Hematopoietic multipotent progenitor cell treated with erythropoietin and hydrocortisone succinate and interleukin-3 and kit ligand, for 8 days (in vitro differentiated cells): ENCODE measurements at regions not wholly inside any gene's neighbourhood (a gene's known extent, or its start where the extent isn't known, plus 50 kb on each side); places are given as distances from the start of the nearest gene placed in this dataset.

ENCODE experiments used
- DNase-seq: peaks from one replicate; pipeline ENCODE4 v3.0.0-alpha.2; 2015

DNA sequence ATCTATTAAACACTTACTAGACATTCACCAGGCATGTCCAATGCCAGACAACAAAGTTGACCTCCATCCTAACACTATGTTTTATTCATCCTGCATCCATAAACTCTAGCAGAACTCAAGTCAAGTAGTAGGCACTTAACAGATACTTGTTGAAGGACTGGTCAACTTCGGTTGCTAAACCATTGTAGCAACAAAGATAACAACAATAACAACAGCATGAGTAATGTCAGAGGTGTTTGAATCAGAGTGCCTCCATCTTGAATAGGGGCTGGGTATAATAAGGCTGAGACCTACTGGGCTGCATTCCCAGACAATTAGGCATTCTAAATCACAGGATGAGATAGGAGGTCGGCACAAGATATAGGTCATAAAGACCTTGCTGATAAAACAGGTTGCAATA, 180.5 kb upstream of the ZNF462 start:
- DNase-seq, result no peak

GRCh38 chr9:106683454-106683853, 179.5 kb upstream of the ZNF462 start:
- DNase-seq, result no peak

GRCh38 chr9:106684940-106685695, 177.8 kb upstream of the ZNF462 start:
- no peak for DNase-seq

DNA sequence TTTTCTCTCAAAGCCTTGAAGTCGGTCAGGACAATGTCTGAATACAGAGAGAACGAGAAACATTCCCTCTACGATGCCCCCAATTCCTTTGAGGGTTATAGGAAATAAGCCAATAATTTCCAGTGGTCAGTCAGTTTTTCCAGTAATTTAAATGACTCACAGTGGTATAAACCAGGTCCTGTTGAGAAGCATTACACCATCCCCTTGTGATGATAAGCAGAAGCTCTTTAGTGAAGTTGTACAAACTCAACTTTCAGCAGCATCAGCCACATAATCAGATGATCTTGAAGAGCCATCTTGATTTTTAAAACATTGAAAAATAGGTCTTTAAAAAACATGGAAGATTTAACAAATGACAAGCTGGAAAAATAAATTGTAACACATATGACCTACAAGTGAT, 173.9 kb upstream of the ZNF462 start:
- DNase-seq, result no peak

DNA sequence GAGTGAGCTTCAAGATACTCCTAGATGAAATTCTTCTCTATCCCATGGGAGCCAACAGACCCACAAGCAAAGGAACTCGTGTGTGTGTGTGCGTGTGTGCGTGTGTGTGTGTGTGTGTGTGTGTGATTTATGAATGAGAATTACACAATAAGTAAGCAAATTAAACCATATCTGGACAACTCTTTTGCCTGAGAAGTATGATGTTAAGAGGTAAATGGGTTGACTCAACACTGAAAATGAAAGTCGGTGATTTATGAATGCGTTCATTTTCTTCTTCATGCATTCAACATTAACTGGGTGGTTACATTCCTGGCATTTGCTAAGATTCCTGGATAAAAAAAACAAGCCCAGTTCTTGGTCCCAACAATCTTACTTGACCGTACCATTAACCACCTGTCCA, 171.3 kb upstream of the ZNF462 start:
- DNase-seq, result no peak

GRCh38 chr9:106693558-106693957, 169.4 kb upstream of the ZNF462 start:
- no peak for DNase-seq

DNA sequence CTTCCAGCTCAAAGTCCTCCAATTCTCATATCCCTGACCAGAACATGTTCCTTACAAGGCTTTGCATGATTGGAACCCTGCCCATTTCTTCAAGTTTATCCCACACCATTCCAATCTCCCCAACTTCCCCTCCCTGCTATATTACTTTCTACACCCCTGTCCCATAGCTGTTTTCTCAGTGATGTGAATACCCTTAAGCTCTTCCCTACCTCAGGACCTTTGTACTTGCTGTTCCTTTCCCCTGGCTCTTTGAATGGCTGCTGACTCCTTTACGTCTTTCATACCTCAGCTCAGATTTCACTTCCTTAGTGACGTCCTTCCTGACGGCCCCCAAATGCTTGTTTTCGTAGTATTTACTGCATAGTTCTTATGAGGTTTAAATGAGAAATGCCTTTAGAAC, 166.2 kb upstream of the ZNF462 start:
- no peak for DNase-seq

DNA sequence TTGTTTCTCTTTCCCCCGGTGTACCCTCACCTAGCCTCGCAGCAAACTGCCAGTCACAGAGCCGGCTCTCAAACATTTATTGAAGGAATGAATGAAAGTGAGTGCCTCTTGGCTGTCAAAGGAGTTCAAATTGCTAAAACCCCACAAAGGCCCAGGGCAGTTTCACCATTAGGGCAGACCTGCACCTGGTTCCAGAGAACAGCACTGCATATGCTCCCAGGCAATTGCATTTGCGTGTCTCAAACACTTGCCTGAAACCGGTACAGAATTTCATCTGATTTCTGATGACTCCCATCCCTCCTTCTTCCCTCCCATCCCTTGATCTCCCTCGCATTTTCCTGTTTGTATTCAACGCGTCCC, 165.6 kb upstream of the ZNF462 start:
- no peak for DNase-seq

DNA sequence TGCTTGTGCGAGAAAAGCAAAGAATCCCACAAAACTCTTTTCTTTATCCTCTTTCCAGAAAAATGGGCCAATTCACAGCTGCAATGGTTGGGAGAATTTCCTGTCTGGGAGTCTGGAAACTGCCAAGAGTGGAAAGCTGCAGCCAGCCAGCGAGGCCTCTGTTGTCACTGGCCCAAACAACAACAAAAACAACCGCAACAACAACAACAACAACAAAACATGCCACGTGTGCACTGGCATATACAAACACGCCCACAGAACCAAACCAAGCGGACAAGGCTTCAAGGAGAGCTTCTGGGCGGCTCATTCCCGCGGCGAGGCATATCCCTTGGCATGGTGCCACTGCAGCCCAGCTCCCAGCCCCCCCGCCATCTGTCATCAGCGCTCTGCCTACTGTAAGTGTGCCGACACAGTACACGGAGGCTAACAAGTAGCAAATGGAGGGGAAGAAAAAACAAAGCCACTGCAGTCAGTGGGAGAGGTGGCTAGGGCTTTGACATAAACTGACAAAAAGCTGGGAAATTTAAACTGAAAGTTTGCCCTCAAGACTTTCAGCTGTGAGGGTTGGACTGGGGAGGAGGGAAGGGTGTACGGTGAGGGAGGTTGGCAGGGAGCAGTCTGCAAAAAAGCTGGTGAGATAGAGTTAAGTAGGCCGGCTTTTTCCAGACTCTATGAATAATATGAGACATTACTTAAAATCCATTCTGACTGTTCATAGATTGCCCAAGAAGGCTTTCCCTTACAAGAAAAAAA, 165.0 kb upstream of the ZNF462 start:
- no peak for DNase-seq

- no peak for DNase-seq
Measured at GRCh38 chr9:106700676-106701075, 162.3 kb upstream of the ZNF462 start.

GRCh38 chr9:106701611-106702010, 161.4 kb upstream of the ZNF462 start:
- DNase-seq, result no peak

DNA sequence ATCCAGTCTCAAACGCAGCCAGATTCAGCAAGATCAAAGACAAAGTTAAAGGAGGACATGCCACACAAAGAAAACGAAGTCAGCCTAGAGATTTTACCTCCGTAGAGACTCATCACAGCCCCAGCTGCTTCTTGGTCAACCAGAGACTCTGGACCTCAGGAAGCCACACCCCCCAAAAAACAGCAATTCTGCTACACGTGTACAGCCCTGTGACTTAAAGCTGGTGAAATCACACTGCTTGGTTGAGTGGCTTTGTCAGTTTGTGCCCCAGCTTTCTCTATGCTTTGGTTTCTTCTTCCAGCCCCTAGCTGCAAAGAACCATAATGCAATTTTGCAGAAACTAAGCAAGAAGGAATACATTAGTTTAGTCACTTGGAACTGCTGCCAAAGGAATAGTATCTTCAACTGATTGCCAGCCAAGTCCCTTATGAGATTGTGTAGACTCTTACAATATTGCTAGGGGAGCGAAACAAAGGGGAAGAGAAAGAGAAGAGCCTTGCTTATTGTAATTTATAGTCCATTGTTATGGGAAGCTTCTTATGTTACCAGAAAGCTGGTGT, 158.8 kb upstream of the ZNF462 start:
- DNase-seq, result no peak

DNA sequence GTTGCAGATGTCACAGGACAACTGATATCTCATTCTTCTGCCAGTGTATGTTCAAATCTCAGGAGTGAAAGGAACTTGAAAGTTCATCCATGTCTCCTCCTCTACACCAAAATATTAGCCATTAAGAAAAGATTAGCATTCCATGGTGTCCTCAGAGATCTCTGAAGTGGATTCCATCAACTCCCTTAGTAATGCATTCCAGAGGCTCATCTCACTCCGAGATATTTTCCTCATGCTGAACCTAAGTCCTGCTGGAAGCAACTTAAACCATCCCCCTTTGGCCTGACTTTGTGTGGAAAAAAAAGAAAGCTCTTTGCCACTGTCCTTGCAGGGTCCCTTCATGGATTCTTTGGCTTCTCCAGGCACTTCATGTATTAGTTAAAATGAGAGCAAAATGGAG, 155.7 kb upstream of the ZNF462 start:
- DNase-seq, result no peak

DNA sequence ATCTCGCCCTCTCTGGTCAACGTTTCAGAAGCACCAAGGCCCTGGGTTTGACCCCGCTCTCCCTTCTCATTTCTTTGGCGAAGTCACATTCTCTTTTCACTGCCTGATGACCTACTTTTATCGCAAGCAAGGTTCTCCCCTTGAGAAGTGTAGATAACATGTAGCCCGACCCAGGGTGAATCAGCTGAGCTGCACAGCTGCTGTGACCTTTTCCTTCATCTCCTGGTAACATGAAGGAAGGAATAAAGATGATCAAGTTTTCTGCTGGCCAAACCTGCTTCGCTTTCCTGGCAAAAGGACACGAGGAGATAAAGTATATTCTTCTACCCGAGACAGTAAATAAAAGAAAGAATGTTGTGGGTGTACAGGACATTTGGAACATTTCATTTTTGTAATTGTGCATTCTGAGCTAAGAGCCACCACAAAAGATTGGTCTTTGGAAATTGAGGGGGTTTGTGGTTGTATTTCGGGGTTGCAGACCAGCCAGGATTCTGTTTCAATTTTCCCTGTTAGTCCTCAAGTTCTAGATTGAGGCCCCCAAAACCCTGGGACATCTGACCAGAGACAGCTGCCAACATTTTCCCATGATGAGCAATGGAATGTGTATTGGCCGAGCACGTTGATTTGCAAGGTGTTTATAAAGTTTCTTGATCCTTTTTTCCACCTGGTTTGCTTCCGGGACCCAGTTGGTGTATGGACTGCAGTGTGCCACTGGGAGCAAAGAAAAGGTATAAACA, 155.1 kb upstream of the ZNF462 start:
- DNase-seq, result no peak

DNA sequence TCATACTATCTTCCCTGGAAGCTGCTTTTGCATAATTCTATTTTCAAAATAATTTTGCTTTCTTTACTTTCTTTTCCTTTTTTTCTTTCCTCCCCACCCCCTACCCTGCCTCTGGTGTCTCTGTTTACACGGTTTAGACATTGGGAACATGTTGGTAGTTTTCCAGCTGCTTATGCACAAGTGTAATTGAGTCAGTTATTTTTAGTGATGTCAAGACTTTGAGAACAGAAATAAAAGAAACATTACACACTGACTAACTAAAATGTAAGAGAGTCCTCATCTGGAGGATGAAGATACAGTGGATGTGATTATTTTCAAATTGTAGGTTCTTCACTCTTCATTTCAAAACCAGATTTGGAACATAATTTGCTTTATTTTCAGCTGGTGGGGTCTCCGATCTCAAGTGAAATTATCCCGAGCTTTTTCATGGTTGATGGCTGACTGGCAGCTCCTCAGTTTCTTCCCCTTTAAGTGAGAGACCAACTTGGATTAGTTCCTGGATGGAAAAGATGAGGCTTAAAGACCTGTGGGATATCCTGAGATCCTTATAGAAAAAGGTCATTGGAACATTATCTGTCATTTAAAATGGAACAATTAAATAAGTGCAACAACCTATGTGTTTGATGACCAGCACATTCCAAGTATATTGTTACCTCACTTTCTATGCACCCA, 154.4 kb upstream of the ZNF462 start:
- DNase-seq, result no peak

GRCh38 chr9:106712279-106712678, 150.7 kb upstream of the ZNF462 start:
- no peak for DNase-seq

DNA sequence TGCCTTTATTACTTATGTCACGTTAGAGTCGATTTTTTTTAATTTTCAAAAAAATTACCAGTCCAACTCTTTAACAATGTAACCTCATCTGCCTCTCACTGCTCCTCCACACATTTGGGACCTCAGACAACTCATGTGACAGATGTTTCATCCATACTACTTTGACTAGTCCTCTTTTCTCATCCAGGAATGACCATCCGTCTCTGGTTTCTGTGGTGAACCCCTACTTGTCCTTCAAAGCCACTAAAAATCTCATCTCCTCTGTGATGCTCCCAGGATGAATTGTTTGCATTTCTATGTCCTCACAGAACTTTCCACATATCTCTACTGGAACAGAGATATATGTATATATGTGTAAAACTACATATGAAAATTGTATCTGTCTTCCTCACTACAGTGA, 149.8 kb upstream of the ZNF462 start:
- no peak for DNase-seq

GRCh38 chr9:106716820-106717219, 146.1 kb upstream of the ZNF462 start:
- no peak for DNase-seq

DNA sequence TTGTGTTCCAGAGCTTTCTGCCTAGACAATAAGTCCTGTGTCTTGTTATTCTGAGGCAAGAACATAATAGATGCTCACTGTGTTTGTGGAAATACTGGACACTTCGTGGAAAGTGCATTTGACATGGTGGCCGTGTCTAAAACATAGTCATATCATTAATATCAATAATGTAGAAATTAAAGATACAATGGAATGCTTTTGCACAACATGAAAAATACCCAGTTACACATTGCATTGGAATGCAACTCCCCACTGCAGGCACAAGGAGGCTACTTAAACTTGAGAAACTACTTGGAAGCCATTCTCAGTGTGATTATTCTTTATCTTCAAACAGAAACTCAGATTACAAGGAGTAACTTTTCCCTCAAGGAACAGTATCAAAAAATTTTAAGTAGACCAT, 145.3 kb upstream of the ZNF462 start:
- DNase-seq, result no peak

DNA sequence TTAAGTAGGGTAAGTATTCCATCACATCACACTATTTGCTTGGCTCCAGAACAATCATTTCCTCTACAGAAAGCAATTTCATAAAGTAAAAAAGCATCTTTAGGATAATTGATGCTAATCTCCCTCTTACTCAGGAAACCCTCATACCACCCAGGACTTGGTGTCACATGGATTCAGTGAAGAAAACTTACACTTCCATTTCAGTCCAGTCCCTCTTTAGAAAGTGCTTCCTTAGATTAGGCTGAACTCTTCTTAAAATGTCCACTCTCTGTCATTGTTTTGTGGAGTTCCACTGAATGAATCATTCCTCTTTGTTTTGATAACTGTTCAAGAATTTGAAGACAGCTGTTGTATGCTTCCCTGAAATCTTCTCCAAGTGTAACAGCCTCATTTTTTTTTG, 144.0 kb upstream of the ZNF462 start:
- no peak for DNase-seq

GRCh38 chr9:106722051-106722753, 140.8 kb upstream of the ZNF462 start:
- no peak for DNase-seq

DNA sequence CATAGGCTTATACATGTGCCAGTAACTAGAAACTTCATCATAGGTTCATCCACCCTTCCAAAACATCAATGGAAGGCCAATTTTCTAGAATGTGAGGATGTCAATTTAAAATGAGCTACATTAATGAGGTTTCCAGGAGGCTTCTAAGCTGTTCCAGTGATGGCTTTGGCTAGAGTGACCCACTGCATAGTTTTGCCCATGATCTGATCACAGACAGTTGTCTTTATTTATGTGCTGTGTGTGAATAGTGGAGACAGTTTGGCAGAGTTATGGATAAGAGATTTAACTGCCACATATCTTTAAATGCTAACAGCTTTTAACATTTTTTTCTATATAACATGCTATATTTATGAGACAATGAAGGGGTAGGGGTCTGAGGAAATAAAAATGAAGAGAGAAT, 139.0 kb upstream of the ZNF462 start:
- no peak for DNase-seq

- no peak for DNase-seq
Measured at GRCh38 chr9:106724566-106724965, 138.4 kb upstream of the ZNF462 start.
